IMR-90 (cell line): ENCODE measurements at regions not wholly inside any gene's neighbourhood (a gene's known extent, or its start where the extent isn't known, plus 50 kb on each side); places are given as distances from the start of the nearest gene placed in this dataset.

ENCODE experiments used
- ATAC-seq: fragments of 200-7000 bp; cut with Tn5 transposase; 2 replicates; pipeline ENCODE4 v1.9.1; 2020; ENCODE audit warnings: low read depth, mild to moderate bottlenecking, moderate library complexity
- BruUV-seq: library from RNA; stranded (reverse); fragments of 400-500 nt; replicated peaks from 2 replicates; lab custom pipeline; 2021; lab: Mats Ljungman, UMichigan
- CTCF ChIA-PET: fragments of 300-600 bp; formaldehyde crosslinking; extraction: SDS; loops from one replicate; lab custom pipeline; 2021; ENCODE audit warnings: antibody characterized with exemption; lab: Yijun Ruan, JAX
- POLR2A ChIA-PET: fragments of 300-600 bp; sonication (Branson Sonifier 250); formaldehyde crosslinking; loops from one replicate; lab custom pipeline; 2022; ENCODE audit warnings: antibody characterized with exemption; ENCODE audit not compliant: unreplicated experiment; lab: Charles Lee
- DNase-seq: peaks from one replicate; pipeline ENCODE4 v3.0.0; 2013
- H2AFZ ChIP-seq: replicated peaks from 2 replicates; pipeline ENCODE3; 2013; ENCODE audit warnings: low read length, mild to moderate bottlenecking; ENCODE audit not compliant: poor library complexity
- H2AK5ac ChIP-seq: 2 replicates; pipeline ENCODE4 v1.6.1; 2013; ENCODE audit warnings: low read depth, low read length, inconsistent platforms
- H2AK9ac ChIP-seq: replicated peaks from 2 replicates; pipeline ENCODE3; 2013; ENCODE audit warnings: mild to moderate bottlenecking, low read depth, low read length, moderate library complexity; ENCODE audit not compliant: poor library complexity
- H2BK120ac ChIP-seq: 2 replicates; pipeline ENCODE4 v1.6.1; 2013; ENCODE audit warnings: low read depth, low read length, inconsistent platforms
- H2BK15ac ChIP-seq: 3 replicates; pipeline ENCODE4 v1.6.1; 2013; ENCODE audit warnings: low read depth, low read length, inconsistent platforms
- H2BK20ac ChIP-seq: 2 replicates; pipeline ENCODE4 v1.6.1; 2013; ENCODE audit warnings: low read depth, mild to moderate bottlenecking, inconsistent platforms, low read length, moderate library complexity
- H2BK5ac ChIP-seq: 2 replicates; pipeline ENCODE4 v1.6.1; 2013; ENCODE audit warnings: mild to moderate bottlenecking, low read depth, low read length, inconsistent platforms; ENCODE audit not compliant: poor library complexity, severe bottlenecking
- H3K14ac ChIP-seq: replicated peaks from 2 replicates; pipeline ENCODE4 v1.6.1; 2013; ENCODE audit warnings: low read depth, low read length, inconsistent platforms
- H3K18ac ChIP-seq: 2 replicates; pipeline ENCODE4 v1.6.1; 2013; ENCODE audit warnings: low read depth, low read length, control low read depth
- H3K23ac ChIP-seq: 2 replicates; pipeline ENCODE4 v1.6.1; 2013; ENCODE audit warnings: low read depth, low read length, inconsistent platforms
- H3K27ac ChIP-seq: 2 replicates; pipeline ENCODE4 v1.5.1; 2013; ENCODE audit warnings: mild to moderate bottlenecking, control low read depth, low read length; ENCODE audit not compliant: insufficient read depth
- H3K27me3 ChIP-seq: 2 replicates; pipeline ENCODE4 v1.6.1; 2013; ENCODE audit warnings: low read length; ENCODE audit not compliant: control insufficient read depth, insufficient read depth
- H3K36me3 ChIP-seq: 2 replicates; pipeline ENCODE4 v1.6.1; 2013; ENCODE audit warnings: low read length, mixed read lengths; ENCODE audit not compliant: control insufficient read depth, insufficient read depth
- H3K4ac ChIP-seq: 2 replicates; pipeline ENCODE4 v1.6.1; 2013; ENCODE audit warnings: low read depth, low read length, inconsistent platforms
- H3K4me1 ChIP-seq: 2 replicates; pipeline ENCODE4 v1.6.1; 2013; ENCODE audit warnings: low read length, mixed read lengths; ENCODE audit not compliant: control insufficient read depth, insufficient read depth
- H3K4me2 ChIP-seq: 2 replicates; pipeline ENCODE4 v1.6.1; 2013; ENCODE audit warnings: low read depth, mild to moderate bottlenecking, control low read depth, low read length, moderate library complexity
- H3K4me3 ChIP-seq: 2 replicates; pipeline ENCODE4 v1.5.1; 2013; ENCODE audit warnings: low read depth, mild to moderate bottlenecking, control low read depth, low read length, moderate library complexity; ENCODE audit not compliant: insufficient read depth
- H3K56ac ChIP-seq: 2 replicates; pipeline ENCODE4 v1.6.1; 2013; ENCODE audit warnings: low read length, inconsistent platforms; ENCODE audit not compliant: insufficient read depth; ENCODE audit errors: extremely low read depth
- H3K79me1 ChIP-seq, 2 experiments: 2 replicates each; pipeline ENCODE4 v1.6.1; 2013; ENCODE audit warnings: low read length in 2 of 2, inconsistent platforms in 1 of 2, low read depth in 1 of 2
- H3K9ac ChIP-seq: 2 replicates; pipeline ENCODE4 v1.6.1; 2013; ENCODE audit warnings: low read depth, low read length, control low read depth
- H3K9me1 ChIP-seq: 2 replicates; pipeline ENCODE4 v1.6.1; 2013; ENCODE audit warnings: low read length, inconsistent platforms; ENCODE audit not compliant: insufficient read depth
- H3K9me3 ChIP-seq: 2 replicates; pipeline ENCODE4 v1.6.1; 2013; ENCODE audit warnings: low read length; ENCODE audit not compliant: control insufficient read depth, insufficient read depth
- H4K20me1 ChIP-seq: 2 replicates; pipeline ENCODE4 v1.6.1; 2013; ENCODE audit warnings: low read length, inconsistent platforms; ENCODE audit not compliant: insufficient read depth
- H4K5ac ChIP-seq: 2 replicates; pipeline ENCODE4 v1.6.1; 2013; ENCODE audit warnings: mild to moderate bottlenecking, low read depth, low read length, control low read depth
- H4K8ac ChIP-seq, 2 experiments: 2 replicates each; pipeline ENCODE4 v1.6.1; 2013; ENCODE audit warnings: low read depth in 2 of 2, low read length in 2 of 2, control low read depth in 1 of 2, inconsistent platforms in 1 of 2
- H4K91ac ChIP-seq: 2 replicates; pipeline ENCODE4 v1.6.1; 2013; ENCODE audit warnings: low read depth, low read length, inconsistent platforms; ENCODE audit not compliant: insufficient read depth
- MAZ ChIP-seq: IDR thresholded peaks from 2 replicates; pipeline ENCODE4 v1.6.1; 2012; ENCODE audit warnings: low read depth, mild to moderate bottlenecking, low read length, improper control_type of control experiment, moderate library complexity, borderline replicate concordance
- SMC3 ChIP-seq: fragments of 150-350 bp; IDR thresholded peaks from 2 replicates; pipeline ENCODE4 v1.6.1; 2016; ENCODE audit warnings: low read depth, mild to moderate bottlenecking, antibody characterized with exemption, low read length, moderate library complexity
- dilution Hi-C: fragments of 300-500 bp; cut with HindIII; formaldehyde crosslinking; loops from one replicate; pipeline ENCODE4 v1.14.3; 2018; ENCODE audit warnings: low sequenced_read_pairs; ENCODE audit not compliant: unreplicated experiment
- in situ Hi-C: fragments of 300-500 bp; cut with MboI; formaldehyde crosslinking; loops from 3 replicates; pipeline ENCODE4 v1.14.3; 2019; ENCODE audit warnings: low sequenced_read_pairs, inconsistent platforms, mixed read lengths
- intact Hi-C: fragments of 100-400 bp; cut with micrococcal nuclease; formaldehyde crosslinking; loops from 2 replicates; pipeline ENCODE4 v1.10.0; 2022

- H3K4me3 ChIP-seq: no peak overlapping the region
- no peak overlapping the region for H3K23ac ChIP-seq
- H3K4ac ChIP-seq: no peak overlapping the region
- H4K8ac ChIP-seq: no peak overlapping the region
- no peak overlapping the region for H2AFZ ChIP-seq
- ATAC-seq (no peak), DNase-seq (no peak)
- H3K27me3 ChIP-seq: peaks cover 1% of the 10 kb centered on the region; the same call in 1 of the 2 replicates
- no peak overlapping the region for H3K27ac ChIP-seq
- no peak overlapping the region for H2BK120ac ChIP-seq
- no peak overlapping the region for H3K56ac ChIP-seq
- dilution Hi-C loops (no loop called here), intact Hi-C loops (no loop called here), in situ Hi-C loops (no loop called here)
- H2AK5ac ChIP-seq: no peak overlapping the region
- POLR2A ChIA-PET: no interaction called here
- no peaks in the 10 kb centered on the region for H3K9me1 ChIP-seq
- no peak overlapping the region for H3K14ac ChIP-seq
- H2BK20ac ChIP-seq: no peak overlapping the region
- H3K4me2 ChIP-seq: no peak overlapping the region
- H2BK15ac ChIP-seq: no peak overlapping the region
- H4K5ac ChIP-seq: no peak overlapping the region
- no peaks in the 10 kb centered on the region for H3K36me3 ChIP-seq
- H4K91ac ChIP-seq: no peak overlapping the region
- TF ChIP-seq SMC3: no peak
- TF ChIP-seq MAZ: no peak
- BruUV-seq: no TSS peak
- no peaks in the 10 kb centered on the region for H3K79me1 ChIP-seq
- H3K18ac ChIP-seq: no peak overlapping the region
- H2BK5ac ChIP-seq: no peak overlapping the region
- H3K9me3 ChIP-seq: no peaks in the 10 kb centered on the region
- H2AK9ac ChIP-seq: no peak overlapping the region
- no peaks in the 10 kb centered on the region for H4K20me1 ChIP-seq
- CTCF ChIA-PET: interaction anchor here (0.6 kb wide), 1 partner anchor 1660 kb away, joined by 6 read pairs; no protein-coding TSS in a partner anchor
- no peaks in the 10 kb centered on the region for H3K4me1 ChIP-seq
- H3K9ac ChIP-seq: no peak overlapping the region
Observed at GRCh38 chr5:82849885-82850284, 227.3 kb downstream of the TMEM167A start.
